Mesothelial cell of epicardium (in vitro differentiated cells): ENCODE measurements at regions not wholly inside any gene's neighbourhood (a gene's known extent, or its start where the extent isn't known, plus 50 kb on each side); places are given as distances from the start of the nearest gene placed in this dataset.
A peak's percentile ranks its signal among the peaks of the same experiment; 100 is the strongest.

Experiments used
- DNase-seq, 2 experiments: peaks; one replicate each; pipeline ENCODE4 v3.0.0; 2021; ENCODE audit warnings: low spot score in 2 of 2; ENCODE audit not compliant: unreplicated experiment in 2 of 2
- H3K27ac Mint-ChIP-seq: 2 replicates; pipeline ENCODE4 v1.8.0; 2021; ENCODE audit warnings: mixed read lengths
- H3K27me3 Mint-ChIP-seq: 2 replicates; pipeline ENCODE4 v1.8.0; 2021; ENCODE audit warnings: low read depth, mixed read lengths
- H3K36me3 Mint-ChIP-seq: 2 replicates; pipeline ENCODE4 v1.8.0; 2021; ENCODE audit warnings: mixed read lengths
- H3K4me1 Mint-ChIP-seq: 2 replicates; pipeline ENCODE4 v1.8.0; 2021; ENCODE audit warnings: mixed read lengths
- H3K4me3 Mint-ChIP-seq: 2 replicates; pipeline ENCODE4 v1.8.0; 2021; ENCODE audit warnings: mild to moderate bottlenecking, moderate library complexity, mixed read lengths
- H3K9me3 Mint-ChIP-seq: 2 replicates; pipeline ENCODE4 v1.8.0; 2021; ENCODE audit warnings: mixed read lengths
- TF ChIP-seq, protein P1 (sequence below): fragments of 200-600 bp; sonication (generic); IDR thresholded peaks from one replicate; pipeline ENCODE4 v1.5.0; 2021; ENCODE audit warnings: antibody characterized with exemption; ENCODE audit not compliant: unreplicated experiment

DNA sequence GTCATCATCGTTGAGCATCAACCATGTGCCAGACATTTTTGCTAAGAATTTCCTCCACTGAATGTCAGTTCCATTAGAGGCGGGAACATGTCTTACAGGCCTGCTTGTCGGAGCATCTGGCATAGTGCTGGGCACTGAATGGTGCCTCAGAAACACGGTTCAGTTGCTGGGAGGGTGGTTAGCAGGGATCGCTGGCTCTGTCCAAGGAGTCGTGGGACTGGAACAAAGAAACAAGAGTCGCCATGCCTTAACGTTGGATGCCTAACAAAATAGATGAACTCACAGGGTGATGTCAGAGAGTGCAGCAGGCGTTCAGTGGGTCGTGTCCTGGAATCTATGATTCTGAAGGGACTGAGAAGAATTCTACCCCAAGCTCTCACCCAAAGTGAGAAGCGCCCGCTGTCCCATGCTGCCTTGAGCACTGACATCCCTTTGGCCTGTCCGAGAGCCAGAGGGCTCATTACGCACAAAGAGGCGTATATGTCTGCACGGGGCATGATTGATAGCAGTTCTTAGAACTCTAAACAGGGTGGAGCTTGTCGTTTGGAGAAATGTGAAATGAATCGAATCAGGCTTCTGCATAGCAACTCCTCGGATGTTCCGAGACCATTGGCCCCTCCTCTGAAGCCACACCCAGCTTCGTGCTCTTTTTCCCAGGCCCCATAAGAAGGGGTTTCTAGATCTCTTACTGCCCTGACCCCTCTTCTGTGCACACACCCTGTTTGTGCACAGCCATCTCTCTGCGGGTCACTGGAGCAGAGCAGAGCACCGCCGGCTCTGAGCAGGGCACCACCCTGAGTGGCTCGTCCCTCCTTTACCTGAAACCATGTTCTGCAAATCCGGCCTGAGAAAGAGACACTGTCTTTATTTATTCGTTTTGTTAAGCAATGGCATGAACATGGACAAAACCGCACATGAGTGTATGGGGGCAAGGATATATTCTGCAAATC is 113.1 kb upstream of the B3GAT1 start:
- peak in 1 of 2 experiments; percentile 3 for DNase-seq
- peaks cover 4% of the 10 kb centered on the region for H3K27me3 Mint-ChIP-seq
- no peaks in the 10 kb centered on the region for H3K36me3 Mint-ChIP-seq
- no peaks in the 10 kb centered on the region for H3K9me3 Mint-ChIP-seq
- no peak overlapping the region for H3K4me3 Mint-ChIP-seq
- TF ChIP-seq, protein P1, sequence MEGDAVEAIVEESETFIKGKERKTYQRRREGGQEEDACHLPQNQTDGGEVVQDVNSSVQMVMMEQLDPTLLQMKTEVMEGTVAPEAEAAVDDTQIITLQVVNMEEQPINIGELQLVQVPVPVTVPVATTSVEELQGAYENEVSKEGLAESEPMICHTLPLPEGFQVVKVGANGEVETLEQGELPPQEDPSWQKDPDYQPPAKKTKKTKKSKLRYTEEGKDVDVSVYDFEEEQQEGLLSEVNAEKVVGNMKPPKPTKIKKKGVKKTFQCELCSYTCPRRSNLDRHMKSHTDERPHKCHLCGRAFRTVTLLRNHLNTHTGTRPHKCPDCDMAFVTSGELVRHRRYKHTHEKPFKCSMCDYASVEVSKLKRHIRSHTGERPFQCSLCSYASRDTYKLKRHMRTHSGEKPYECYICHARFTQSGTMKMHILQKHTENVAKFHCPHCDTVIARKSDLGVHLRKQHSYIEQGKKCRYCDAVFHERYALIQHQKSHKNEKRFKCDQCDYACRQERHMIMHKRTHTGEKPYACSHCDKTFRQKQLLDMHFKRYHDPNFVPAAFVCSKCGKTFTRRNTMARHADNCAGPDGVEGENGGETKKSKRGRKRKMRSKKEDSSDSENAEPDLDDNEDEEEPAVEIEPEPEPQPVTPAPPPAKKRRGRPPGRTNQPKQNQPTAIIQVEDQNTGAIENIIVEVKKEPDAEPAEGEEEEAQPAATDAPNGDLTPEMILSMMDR, result no peak
- H3K27ac Mint-ChIP-seq, result no peak overlapping the region
- H3K4me1 Mint-ChIP-seq, result no peaks in the 10 kb centered on the region

DNA sequence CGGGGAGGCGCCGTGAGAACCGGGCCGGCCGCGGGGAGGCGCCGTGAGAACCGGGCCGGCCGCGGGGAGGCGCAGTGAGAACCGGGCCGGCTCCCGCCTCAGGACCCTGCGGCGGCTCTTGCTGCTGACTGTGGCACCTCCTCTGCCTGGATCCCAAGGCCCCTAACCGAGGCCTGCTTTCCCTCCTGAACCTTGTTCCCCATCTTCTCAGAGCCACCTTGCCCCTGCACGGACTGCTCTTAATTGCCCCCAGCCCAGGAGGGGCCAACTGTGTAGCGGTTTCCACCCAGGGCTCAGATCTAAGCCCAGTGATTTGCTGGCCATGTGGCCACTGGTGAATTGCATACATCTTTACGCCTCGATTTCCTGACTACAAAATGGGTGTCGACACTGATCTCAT is 112.2 kb upstream of the B3GAT1 start:
- no peak for DNase-seq
- Mint-ChIP-seq H3K27me3 (peaks cover 1% of the 10 kb centered on the region), H3K36me3 (no peaks in the 10 kb centered on the region), H3K4me3 (no peak overlapping the region), H3K4me1 (no peaks in the 10 kb centered on the region), H3K9me3 (no peaks in the 10 kb centered on the region), H3K27ac (no peak overlapping the region)
- TF ChIP-seq, protein P1, result no peak

DNA sequence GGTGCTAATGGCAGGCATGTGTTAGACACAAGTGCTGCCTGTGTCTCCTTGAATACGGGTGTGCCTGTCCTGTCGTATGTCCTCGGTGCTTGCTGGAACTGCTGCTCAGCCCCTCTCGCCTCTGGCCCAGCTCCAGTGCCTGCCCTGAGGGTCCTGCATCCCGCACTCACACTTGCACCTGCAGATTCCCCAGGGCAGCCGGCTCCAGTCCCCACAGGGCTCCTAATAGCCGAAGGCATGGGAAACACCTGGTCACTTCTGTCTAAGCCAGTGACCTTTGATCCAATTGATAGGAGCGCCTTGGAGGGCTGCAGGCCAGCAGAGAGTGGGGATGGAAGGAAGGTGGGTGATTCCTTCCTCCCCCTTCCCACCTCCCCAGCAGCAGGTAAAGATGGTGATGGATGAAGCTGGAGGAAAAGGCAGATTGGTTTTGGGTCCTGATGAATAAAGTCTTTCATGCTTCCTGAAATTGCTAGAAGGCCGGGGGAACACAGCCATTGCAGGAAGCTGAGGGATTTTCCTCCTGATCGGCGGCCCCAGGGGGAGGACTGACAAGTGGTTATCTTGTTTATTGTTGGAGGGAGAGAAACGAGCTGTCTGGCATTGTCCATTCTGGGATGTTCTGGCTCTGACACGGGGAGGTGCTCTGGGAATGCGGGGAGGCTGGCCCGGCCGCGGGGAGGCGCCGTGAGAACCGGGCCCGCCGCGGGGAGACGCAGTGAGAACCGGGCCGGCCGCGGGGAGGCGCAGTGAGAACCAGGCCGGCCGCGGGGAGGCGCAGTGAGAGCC is 110.9 kb upstream of the B3GAT1 start:
- Mint-ChIP-seq H3K4me3 (no peak overlapping the region), H3K27ac (no peak overlapping the region), H3K27me3 (no peaks in the 10 kb centered on the region), H3K9me3 (no peaks in the 10 kb centered on the region), H3K4me1 (no peaks in the 10 kb centered on the region), H3K36me3 (no peaks in the 10 kb centered on the region)
- TF ChIP-seq, protein P1, result no peak
- no peak for DNase-seq

DNA sequence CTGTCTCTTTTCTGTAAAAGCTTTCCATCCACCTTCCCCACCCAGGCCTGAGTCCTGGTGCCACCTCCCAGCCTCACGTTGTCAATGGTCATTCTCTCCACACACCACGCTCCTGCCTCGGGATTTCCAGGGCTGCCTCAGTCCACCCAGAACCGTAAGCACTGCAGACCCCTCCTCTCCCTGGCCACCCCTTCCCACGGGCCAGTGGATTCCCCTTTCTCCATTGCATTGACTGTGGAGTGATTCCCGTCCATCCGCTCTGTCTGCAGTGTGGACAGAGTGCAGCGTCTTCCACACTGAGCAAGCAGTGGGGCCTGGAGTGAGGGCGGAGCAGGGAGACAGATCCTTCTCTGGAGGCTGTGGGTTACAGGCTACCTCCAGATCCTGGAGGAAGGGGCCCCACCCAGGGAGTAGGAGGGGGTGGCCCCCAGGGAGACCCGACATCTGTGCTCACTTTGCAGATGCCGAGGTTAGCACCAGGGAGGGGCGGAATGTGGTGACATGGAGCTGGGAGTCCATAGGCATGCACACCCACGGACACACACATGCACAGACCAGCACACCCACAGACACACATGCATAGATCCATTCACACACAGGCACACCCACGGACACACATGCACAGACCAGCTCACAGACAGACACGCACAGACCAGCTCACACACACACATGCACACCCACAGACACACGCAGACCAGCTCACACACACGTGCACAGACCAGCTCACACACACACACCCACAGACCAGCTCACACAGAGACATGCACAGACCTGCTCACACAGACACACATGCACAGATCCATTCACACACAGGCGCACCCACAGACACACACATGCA is 109.6 kb upstream of the B3GAT1 start:
- no peaks in the 10 kb centered on the region for H3K9me3 Mint-ChIP-seq
- no peaks in the 10 kb centered on the region for H3K36me3 Mint-ChIP-seq
- no peaks in the 10 kb centered on the region for H3K4me1 Mint-ChIP-seq
- peaks cover 7% of the 10 kb centered on the region for H3K27me3 Mint-ChIP-seq
- no peak overlapping the region for H3K4me3 Mint-ChIP-seq
- DNase-seq, result no peak
- TF ChIP-seq, protein P1, result no peak
- H3K27ac Mint-ChIP-seq, result no peak overlapping the region

- Mint-ChIP-seq H3K36me3 (no peaks in the 10 kb centered on the region), H3K27ac (no peak overlapping the region), H3K4me3 (no peak overlapping the region), H3K27me3 (peaks cover 12% of the 10 kb centered on the region), H3K9me3 (no peaks in the 10 kb centered on the region), H3K4me1 (no peaks in the 10 kb centered on the region)
- no peak for DNase-seq
- TF ChIP-seq, protein P1, result no peak
Measured at GRCh38 chr11:134521001-134521400, 109.0 kb upstream of the B3GAT1 start.
